ENCODE measurements at regions not wholly inside any gene's neighbourhood (a gene's known extent, or its start where the extent isn't known, plus 50 kb on each side); places are given as distances from the start of the nearest gene placed in this dataset.
A peak's percentile ranks its signal among the peaks of the same experiment; 100 is the strongest.

- DNase-seq (no peak), FAIRE-seq (no peak)
- H3K27me3 ChIP-seq (ENCODE audit: control insufficient read depth, insufficient read depth, low read length) = no peaks in the 10 kb centered on the region
- no peak overlapping the region for H3K4me3 ChIP-seq (ENCODE audit: low read length in 3 of 3)
- no peaks in the 10 kb centered on the region for H3K36me3 ChIP-seq (ENCODE audit: control insufficient read depth in 2 of 3, insufficient read depth in 3 of 3, low read length in 3 of 3)
- intact Hi-C loops (cut with DNase I) = no loop called here
- H3K9me3 ChIP-seq (ENCODE audit: control insufficient read depth in 2 of 3, insufficient read depth in 1 of 3, low read length in 3 of 3) = no peaks in the 10 kb centered on the region
- no peak overlapping the region for H3K9ac ChIP-seq (ENCODE audit: low read length in 3 of 3)
- no peak for TF ChIP-seq CTCF (IDR thresholded peaks at IDR 0.05; ENCODE audit: borderline replicate concordance, extremely low read depth, insufficient read depth)
- H3K27ac ChIP-seq (ENCODE audit: low read depth in 2 of 2, low read length in 2 of 2) = no peak overlapping the region
- no peaks in the 10 kb centered on the region for H3K4me1 ChIP-seq (ENCODE audit: control insufficient read depth in 2 of 3, insufficient read depth in 2 of 3, low read depth in 1 of 3, low read length in 3 of 3)
Measured at GRCh38 chr20:7378864-7379605, 561.2 kb downstream of the HAO1 start.

- TF ChIP-seq CTCF (IDR thresholded peaks at IDR 0.05; ENCODE audit: borderline replicate concordance, extremely low read depth, insufficient read depth) = no peak
- H3K4me1 ChIP-seq (ENCODE audit: control insufficient read depth in 2 of 3, insufficient read depth in 2 of 3, low read depth in 1 of 3, low read length in 3 of 3) = no peaks in the 10 kb centered on the region
- intact Hi-C loops (cut with DNase I) = no loop called here
Measured at GRCh38 chr20:7379621-7380220, 560.5 kb downstream of the HAO1 start.

GRCh38 chr20:7383216-7383615, 557.0 kb downstream of the HAO1 start:
- FAIRE-seq (no peak), DNase-seq (peak in 1 of 5 donors; percentile 30)
- intact Hi-C loops (cut with DNase I) = no loop called here
- Histone ChIP-seq H3K36me3 (ENCODE audit: control insufficient read depth in 2 of 3, insufficient read depth in 3 of 3, low read length in 3 of 3) (no peaks in the 10 kb centered on the region), H3K4me1 (ENCODE audit: control insufficient read depth in 2 of 3, insufficient read depth in 2 of 3, low read depth in 1 of 3, low read length in 3 of 3) (no peaks in the 10 kb centered on the region), H3K27ac (ENCODE audit: low read depth in 2 of 2, low read length in 2 of 2) (no peak overlapping the region), H3K4me3 (ENCODE audit: low read length in 3 of 3) (no peak overlapping the region), H3K9ac (ENCODE audit: low read length in 3 of 3) (no peak overlapping the region), H3K27me3 (ENCODE audit: control insufficient read depth, insufficient read depth, low read length) (no peaks in the 10 kb centered on the region), H3K9me3 (ENCODE audit: control insufficient read depth in 2 of 3, insufficient read depth in 1 of 3, low read length in 3 of 3) (no peaks in the 10 kb centered on the region)
- TF ChIP-seq CTCF (IDR thresholded peaks at IDR 0.05; ENCODE audit: borderline replicate concordance, extremely low read depth, insufficient read depth) = no peak

More at GRCh38 chr20:7379621-7380220, 560.5 kb downstream of the HAO1 start:
- H3K9me3 ChIP-seq (ENCODE audit: control insufficient read depth in 2 of 3, insufficient read depth in 1 of 3, low read length in 3 of 3) = no peaks in the 10 kb centered on the region
- H3K9ac ChIP-seq (ENCODE audit: low read length in 3 of 3) = no peak overlapping the region
- H3K27ac ChIP-seq (ENCODE audit: low read depth in 2 of 2, low read length in 2 of 2) = no peak overlapping the region
- FAIRE-seq = no peak
- no peak for DNase-seq
- no peak overlapping the region for H3K4me3 ChIP-seq (ENCODE audit: low read length in 3 of 3)
- H3K27me3 ChIP-seq (ENCODE audit: control insufficient read depth, insufficient read depth, low read length) = no peaks in the 10 kb centered on the region
- no peaks in the 10 kb centered on the region for H3K36me3 ChIP-seq (ENCODE audit: control insufficient read depth in 2 of 3, insufficient read depth in 3 of 3, low read length in 3 of 3)
